GM12872 (cell line): ENCODE measurements at regions not wholly inside any gene's neighbourhood (a gene's known extent, or its start where the extent isn't known, plus 50 kb on each side); places are given as distances from the start of the nearest gene placed in this dataset.
A peak's percentile ranks its signal among the peaks of the same experiment; 100 is the strongest.

Experiments
- TF ChIP-seq, protein P1 (sequence below): IDR thresholded peaks from 3 replicates; pipeline ENCODE4 v1.5.1; 2011; ENCODE audit warnings: low read depth, mild to moderate bottlenecking, low read length, moderate library complexity; ENCODE audit not compliant: insufficient read depth

DNA sequence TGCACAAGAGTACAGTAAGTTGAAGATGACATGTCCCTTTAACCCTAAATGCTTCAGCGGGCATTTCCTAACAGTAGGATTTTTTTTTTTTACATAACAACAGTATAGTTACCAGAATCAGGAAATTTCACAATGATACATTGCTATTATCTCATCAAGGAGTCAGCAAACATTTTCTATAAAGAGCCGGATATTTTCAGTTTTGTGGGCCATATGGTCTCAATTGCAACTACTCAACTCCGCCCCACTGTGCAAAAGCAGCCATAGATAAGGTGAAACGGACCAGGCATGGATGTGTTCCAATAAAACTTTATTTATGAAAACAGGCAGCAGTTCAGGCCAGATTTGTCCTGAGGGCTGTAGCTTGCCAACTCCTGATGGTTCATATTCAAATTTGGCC, 130.6 kb downstream of the SMAD6 start:
- TF ChIP-seq, protein P1, sequence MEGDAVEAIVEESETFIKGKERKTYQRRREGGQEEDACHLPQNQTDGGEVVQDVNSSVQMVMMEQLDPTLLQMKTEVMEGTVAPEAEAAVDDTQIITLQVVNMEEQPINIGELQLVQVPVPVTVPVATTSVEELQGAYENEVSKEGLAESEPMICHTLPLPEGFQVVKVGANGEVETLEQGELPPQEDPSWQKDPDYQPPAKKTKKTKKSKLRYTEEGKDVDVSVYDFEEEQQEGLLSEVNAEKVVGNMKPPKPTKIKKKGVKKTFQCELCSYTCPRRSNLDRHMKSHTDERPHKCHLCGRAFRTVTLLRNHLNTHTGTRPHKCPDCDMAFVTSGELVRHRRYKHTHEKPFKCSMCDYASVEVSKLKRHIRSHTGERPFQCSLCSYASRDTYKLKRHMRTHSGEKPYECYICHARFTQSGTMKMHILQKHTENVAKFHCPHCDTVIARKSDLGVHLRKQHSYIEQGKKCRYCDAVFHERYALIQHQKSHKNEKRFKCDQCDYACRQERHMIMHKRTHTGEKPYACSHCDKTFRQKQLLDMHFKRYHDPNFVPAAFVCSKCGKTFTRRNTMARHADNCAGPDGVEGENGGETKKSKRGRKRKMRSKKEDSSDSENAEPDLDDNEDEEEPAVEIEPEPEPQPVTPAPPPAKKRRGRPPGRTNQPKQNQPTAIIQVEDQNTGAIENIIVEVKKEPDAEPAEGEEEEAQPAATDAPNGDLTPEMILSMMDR: no peak

DNA sequence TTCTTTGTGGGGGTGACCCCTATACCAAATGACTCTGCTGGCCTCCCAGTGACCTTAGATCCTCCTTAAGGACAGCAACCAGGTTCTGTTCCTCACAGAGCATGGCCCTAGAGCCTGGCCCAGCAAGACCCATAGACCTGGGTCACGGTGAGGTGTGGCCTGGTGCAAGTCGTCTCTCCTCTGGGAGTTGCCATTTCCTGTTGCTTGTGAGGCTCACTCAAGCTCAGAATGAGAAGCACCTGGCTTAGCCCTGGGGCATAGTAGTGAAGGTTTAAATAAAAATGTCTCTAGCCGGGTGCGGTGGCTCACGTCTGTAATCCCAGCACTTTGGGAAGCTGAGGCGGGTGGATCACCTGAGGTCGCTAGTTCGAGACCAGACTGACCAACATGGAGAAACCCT, 131.3 kb downstream of the SMAD6 start:
- TF ChIP-seq, protein P1: no peak

DNA sequence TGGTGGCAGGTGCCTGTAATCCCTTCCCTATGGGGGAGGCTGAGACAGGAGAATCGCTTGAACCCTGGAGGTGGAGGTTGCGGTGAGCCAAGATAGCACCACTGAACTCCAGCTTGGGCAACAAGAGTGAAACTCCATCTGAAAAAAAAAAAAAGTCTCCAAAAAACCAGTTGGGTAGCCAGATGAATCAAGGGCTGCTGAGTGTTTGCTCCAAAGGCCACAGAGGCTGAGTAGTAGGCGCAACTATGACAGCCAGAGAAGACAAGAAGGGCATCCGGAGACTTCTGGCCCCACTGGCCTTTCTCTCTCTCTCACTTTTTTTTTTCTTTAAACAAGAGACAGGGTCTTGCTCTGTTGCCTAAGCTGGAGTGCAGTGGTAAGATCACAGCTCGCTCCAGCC, 131.8 kb downstream of the SMAD6 start:
- TF ChIP-seq, protein P1: no peak

DNA sequence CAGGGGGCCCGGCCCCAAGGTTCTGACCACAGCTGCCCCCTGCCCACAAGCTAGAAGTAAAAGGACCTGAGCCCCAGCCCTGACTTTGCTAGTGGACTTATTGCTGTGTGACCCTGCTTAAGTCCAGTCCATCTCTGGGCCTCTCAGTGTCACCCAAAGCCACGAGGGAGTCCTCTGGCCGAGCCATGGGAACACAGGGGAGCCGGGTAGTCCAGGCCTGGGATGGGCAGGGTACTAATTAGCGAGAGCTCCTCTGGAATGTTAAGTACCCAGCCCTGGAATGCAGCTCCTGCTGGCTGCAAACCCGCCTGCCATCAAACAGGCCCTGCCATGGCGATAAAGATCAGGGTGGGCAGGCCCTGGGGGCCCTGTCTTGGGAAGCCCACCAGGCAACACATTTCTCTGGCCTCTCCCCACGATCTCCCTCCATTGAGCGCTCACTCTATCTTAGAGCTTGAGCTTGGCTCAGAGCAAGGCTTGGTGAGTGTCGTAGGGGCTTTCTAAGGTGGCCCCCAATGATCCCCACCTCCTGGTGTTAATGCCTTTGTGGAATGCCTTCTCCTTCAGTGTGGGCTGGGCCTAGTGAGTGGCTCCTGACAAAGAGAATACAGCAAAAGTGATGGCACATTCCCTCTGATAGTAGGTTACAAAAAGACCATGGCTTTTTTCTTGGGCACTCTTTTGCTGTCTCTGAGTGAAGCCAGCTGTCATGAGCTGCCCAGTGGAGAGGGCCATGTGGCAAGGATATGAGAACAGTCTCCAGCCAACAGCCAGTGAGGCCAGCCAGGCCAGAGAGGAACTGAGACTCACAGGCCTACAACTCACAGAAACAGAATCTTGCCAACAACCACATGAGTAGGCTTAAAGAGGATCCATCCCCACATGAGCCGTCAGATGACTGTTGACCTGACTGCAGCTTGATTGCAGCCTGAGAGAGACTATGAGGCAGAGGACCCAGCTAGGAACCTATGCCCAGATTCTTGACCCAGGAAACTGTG, 133.1 kb downstream of the SMAD6 start:
- TF ChIP-seq, protein P1: no peak

DNA sequence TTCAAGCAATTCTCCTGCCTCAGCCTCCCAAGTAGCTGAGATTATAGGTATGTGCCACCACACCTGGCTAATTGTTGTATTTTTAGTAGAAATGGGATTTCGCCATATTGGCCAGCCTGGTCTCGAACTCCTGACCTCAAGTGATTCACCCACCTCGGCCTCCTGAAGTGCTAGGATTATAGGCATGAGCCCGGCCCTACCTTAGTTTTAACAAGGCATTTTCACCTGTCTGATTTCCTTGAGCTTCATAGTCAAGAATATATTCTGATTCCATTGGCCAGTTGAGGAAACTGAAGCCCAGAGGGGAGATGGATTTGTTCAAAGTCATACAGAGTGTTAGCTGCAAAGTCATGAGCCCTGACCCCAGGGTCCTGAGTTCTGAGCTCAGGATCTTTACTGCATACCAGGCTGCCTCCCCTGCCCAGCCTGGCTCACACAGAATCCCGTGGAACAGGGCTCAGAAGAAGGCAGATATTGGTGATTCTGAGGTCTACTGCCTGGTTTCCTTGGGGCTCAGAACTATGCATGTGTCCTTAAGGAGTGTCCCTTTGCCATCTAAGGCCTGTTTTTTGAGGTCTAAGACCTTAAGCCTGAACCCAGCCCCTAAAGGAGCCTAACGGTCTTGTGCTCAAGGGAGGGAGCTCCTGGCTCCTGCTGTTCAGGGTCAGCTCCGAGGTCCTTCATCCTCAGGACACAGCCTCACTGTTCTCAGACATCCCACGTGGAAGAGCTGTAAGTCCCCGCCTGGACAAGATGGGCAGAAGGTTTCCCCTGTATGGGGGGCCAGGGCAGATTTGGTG, 134.4 kb downstream of the SMAD6 start:
- TF ChIP-seq, protein P1: no peak

DNA sequence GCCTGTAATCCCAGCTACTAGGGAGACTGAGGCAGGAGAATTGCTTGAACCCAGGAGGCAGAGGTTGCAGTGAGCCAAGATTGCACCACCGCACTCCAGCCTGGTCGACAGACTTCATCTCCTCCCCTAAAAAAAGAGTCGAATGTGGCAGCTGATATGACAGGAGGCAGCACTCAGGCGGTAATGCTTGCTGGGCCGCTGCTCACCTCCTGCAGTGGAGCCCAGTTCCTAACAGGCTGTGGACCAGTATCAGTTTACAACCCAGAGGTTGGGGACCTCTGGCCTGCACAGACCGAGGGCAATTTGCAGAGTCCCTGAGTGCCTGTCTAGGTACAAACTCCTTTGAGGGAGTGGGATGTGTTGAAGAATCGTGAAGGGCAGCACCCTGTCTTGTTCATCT, 136.2 kb downstream of the SMAD6 start:
- TF ChIP-seq, protein P1: no peak

DNA sequence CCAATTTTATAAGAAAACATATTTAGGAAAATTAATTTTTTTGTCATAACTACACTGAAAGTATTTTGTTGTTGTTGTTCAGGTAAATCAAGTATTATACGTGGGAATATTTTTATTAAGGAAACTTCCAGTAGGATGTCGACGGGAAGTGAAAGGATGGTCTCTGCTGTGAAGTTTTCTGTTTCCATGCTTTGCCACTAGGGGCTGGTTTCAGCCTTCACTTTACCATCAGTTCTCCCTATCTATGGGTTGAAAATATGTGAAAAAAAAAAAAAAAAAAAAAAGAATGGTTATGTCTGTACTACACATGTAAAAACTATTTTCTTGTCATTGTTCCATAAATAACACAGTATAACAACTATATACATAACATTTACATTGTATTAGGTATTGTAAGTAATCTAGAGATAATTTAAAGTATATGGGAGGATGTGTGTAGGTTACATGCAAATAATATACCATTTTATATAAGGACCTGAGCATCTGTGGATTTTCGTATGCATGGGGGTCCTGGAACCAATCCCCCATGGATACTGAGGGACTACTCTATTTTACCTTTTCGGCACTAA, 136.7 kb downstream of the SMAD6 start:
- TF ChIP-seq, protein P1: peak; percentile 62
